AG09309 (cell line): ENCODE measurements at regions not wholly inside any gene's neighbourhood (a gene's known extent, or its start where the extent isn't known, plus 50 kb on each side); places are given as distances from the start of the nearest gene placed in this dataset.

Experiments used
- DNase-seq: peaks from one replicate; pipeline ENCODE4 v3.0.0-alpha.2; 2010; ENCODE audit warnings: low read depth
- H3K4me3 ChIP-seq: 2 replicates; pipeline ENCODE4 v1.5.1; 2011; ENCODE audit warnings: mild to moderate bottlenecking, low read depth, low read length, moderate library complexity; ENCODE audit not compliant: control insufficient read depth
- TF ChIP-seq, protein P1 (sequence below): IDR thresholded peaks from 2 replicates; pipeline ENCODE4 v1.5.1; 2011; ENCODE audit warnings: mild to moderate bottlenecking, low read depth, low read length, inconsistent platforms; ENCODE audit not compliant: insufficient read depth, control insufficient read depth; ENCODE audit errors: missing control alignments

DNA sequence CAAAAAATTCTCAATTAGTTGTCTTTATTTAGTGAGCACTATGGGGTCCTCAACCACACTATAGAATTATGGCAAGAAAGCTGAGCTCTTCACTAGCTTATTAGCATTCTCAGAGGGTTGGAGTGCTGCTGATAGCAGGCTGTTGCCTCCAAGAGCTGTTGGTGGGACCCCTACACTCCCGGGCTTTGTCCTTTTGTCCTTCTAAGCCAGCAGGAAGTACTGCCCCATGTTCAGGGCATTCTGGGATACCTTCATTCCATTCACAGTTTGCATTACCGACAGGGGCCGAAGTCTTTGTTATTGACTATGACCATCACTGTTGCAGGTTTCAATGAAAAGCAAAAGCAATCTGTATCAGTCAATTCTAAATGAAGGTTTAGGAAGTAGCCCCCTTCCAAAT, 89.5 kb upstream of the OTX2 start:
- DNase-seq: no peak
- H3K4me3 ChIP-seq: no peak overlapping the region
- TF ChIP-seq, protein P1, sequence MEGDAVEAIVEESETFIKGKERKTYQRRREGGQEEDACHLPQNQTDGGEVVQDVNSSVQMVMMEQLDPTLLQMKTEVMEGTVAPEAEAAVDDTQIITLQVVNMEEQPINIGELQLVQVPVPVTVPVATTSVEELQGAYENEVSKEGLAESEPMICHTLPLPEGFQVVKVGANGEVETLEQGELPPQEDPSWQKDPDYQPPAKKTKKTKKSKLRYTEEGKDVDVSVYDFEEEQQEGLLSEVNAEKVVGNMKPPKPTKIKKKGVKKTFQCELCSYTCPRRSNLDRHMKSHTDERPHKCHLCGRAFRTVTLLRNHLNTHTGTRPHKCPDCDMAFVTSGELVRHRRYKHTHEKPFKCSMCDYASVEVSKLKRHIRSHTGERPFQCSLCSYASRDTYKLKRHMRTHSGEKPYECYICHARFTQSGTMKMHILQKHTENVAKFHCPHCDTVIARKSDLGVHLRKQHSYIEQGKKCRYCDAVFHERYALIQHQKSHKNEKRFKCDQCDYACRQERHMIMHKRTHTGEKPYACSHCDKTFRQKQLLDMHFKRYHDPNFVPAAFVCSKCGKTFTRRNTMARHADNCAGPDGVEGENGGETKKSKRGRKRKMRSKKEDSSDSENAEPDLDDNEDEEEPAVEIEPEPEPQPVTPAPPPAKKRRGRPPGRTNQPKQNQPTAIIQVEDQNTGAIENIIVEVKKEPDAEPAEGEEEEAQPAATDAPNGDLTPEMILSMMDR: no peak

DNA sequence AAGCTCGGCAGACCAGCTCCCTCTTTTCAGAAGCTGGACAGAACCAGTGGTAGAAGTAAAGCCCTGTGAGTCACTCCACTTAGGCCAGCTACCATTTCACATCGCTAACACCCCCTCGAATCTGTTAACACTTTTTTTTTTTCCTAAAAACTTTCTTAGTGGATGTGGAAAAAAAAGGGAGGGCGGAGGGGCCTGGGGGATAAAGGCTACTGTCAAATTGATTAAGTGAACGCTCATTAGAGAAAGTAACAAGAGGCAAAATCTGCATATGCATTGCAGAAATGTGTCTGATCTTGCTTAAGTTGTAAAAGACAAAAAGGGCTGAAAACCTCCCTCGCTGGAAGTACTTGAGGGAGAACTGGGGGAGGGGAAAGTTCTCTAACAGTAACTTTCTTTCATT, 86.6 kb upstream of the OTX2 start:
- no peak for DNase-seq
- no peak overlapping the region for H3K4me3 ChIP-seq
- TF ChIP-seq, protein P1: no peak

DNA sequence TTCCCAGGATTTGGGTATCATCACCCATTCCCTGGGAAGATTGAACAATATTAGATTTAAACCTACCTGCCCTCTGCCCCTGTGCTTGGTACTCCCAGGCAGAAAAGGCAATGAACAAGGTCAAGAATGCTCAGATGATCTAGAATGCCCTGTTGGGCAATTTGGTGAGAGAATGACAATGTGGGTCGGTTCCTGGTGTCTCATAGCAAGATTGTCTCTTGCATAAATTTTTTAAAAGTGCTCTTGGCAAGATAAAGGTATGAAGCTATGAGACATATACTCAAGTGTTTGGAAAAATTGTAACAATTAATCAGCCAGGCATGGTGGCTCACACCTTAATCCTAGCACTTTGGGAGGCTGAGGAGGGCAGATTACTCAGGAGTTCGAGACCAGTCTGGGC, 86.0 kb upstream of the OTX2 start:
- no peak for DNase-seq
- H3K4me3 ChIP-seq: no peak overlapping the region
- TF ChIP-seq, protein P1: no peak

DNA sequence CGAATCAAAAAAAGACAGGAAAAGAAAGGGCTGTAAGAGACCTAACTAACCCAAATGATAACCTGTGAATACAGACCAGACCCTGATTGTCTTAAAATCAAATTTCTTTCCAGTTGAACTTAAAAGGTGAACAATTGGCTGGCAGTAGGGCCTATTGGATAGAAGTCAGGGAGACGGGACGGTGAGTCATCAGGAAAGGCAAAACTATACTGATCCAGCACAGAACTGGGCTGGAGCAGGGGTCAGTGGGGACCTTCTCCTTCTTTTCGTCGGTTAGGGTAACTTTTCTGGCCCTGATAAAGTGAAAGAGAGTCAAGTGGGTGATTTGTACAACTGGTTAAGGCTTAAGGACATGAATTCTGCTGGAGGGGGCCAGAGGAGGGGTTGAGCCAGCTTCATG, 84.9 kb upstream of the OTX2 start:
- H3K4me3 ChIP-seq: no peak overlapping the region
- TF ChIP-seq, protein P1: no peak
- no peak for DNase-seq

DNA sequence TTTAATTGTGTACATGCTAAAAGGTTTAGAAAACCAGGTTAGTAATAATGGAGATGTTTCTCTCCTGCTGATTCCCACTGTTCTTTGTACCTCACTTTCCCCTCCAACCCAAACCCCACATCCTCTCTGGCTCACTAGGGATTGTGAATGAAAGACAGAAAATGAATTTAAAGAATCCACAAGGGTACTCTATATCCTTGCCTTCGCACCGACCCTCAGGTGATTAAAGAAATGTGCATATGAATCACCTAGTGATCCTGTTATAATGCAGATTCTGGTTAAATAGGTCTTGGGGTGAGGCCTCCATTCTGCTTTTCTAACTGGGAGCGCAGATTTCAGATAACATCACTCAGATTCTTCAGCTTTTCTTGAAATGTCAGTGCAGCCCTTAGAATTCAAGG, 84.3 kb upstream of the OTX2 start:
- TF ChIP-seq, protein P1: no peak
- H3K4me3 ChIP-seq: no peak overlapping the region
- DNase-seq: no peak

DNA sequence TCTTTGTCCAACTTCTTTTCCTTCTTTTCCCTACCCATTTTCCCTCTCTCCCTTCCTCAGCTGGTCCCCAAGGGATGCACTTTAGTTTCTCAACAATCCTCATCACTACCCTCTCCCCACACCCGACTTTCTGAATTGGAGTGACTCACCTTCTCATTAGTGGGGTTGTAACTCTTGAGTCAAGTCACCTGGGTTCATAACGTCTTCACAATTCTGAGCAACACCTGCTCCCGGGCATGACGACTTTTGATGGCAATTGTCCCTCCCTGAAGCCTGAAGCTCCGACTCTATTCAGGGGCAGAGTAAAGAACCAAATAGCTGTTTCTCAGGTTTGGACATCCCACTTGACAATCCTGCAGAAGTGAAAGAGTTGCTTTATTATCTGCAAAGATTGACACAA, 82.7 kb upstream of the OTX2 start:
- DNase-seq: no peak
- TF ChIP-seq, protein P1: no peak
- H3K4me3 ChIP-seq: no peak overlapping the region

DNA sequence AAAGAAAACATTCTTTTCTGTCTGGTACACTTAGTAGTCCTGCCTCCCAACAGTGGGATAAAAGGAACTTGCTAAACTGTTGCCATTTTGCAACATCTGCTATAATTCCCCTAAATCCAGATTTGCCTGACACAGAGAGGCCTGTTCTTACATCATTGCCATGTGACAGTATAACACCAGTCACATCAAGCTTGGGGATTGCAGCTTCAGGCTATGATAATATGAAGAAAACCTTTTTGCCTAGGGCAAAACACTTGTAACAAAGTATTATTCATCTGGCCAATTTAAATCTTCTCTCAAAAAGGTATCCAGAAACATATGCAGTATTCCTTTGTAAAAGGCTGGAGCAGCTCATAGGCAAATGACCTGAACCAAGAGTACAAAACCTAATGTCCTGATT, 80.9 kb upstream of the OTX2 start:
- DNase-seq: no peak
- no peak overlapping the region for H3K4me3 ChIP-seq
- TF ChIP-seq, protein P1: no peak
